Activated T-helper 1 cell treated with anti-CD3 and anti-CD28 coated beads, Interleukin-12 subunit alpha, Interleukin-12 subunit beta, Interleukin-2, Interleukin-4 antibody, amounts not matched to agents 30 ng/mL and 10 ng/mL and 1 ng/mL, durations not matched to agents 14 hours and 24 hours and 36 hours (primary cell): ENCODE measurements at regions not wholly inside any gene's neighbourhood (a gene's known extent, or its start where the extent isn't known, plus 50 kb on each side); places are given as distances from the start of the nearest gene placed in this dataset.

ENCODE experiments used
- DNase-seq: peaks from one replicate; pipeline ENCODE4 v3.0.0; 2021; ENCODE audit warnings: low spot score
- H3K27ac Mint-ChIP-seq: one replicate; pipeline ENCODE4 v1.8.0; 2021; ENCODE audit warnings: mild to moderate bottlenecking, mixed read lengths
- H3K27me3 Mint-ChIP-seq: one replicate; pipeline ENCODE4 v1.8.0; 2022; ENCODE audit warnings: mild to moderate bottlenecking, moderate library complexity, mixed read lengths; ENCODE audit not compliant: insufficient read depth
- H3K36me3 Mint-ChIP-seq: one replicate; pipeline ENCODE4 v1.8.0; 2021; ENCODE audit warnings: low read depth, mixed read lengths
- H3K4me1 Mint-ChIP-seq: one replicate; pipeline ENCODE4 v1.8.0; 2021; ENCODE audit warnings: low read depth, mixed read lengths
- H3K4me3 Mint-ChIP-seq: one replicate; pipeline ENCODE4 v1.8.0; 2021; ENCODE audit warnings: mild to moderate bottlenecking, moderate library complexity, mixed read lengths
- H3K9me3 Mint-ChIP-seq: one replicate; pipeline ENCODE4 v1.8.0; 2021; ENCODE audit warnings: mixed read lengths
- intact Hi-C: fragments of 100-400 bp; cut with micrococcal nuclease; formaldehyde crosslinking; loops from one replicate; pipeline ENCODE4 v1.15.1; 2024

GRCh38 chr6:87851674-87852299 is 149.8 kb upstream of the AKIRIN2 start:
- Mint-ChIP-seq H3K27ac (no peak overlapping the region), H3K4me1 (no peaks in the 10 kb centered on the region), H3K36me3 (no peaks in the 10 kb centered on the region), H3K4me3 (no peak overlapping the region), H3K9me3 (no peaks in the 10 kb centered on the region), H3K27me3 (peaks cover 19% of the 10 kb centered on the region)
- DNase-seq = no peak
- intact Hi-C loops = no loop called here

DNA sequence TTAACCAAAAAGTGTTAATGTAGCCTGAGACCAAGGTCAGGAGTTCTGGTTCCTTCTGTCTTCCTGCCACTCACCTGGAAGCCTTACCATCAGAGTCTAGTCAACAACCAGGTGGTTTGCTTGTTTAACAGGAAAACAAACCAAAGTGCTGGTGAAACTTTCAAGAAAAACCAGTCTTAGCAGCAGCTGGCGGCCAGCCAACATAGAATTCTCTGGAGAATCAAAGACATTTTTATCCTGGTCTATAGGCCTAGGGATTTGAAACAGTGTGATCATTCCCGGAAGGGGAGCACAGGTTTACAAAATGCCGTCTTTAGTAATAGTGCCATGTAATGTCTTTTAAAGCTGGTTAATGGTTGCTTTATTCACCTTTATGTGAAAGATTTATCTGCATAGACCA is 146.6 kb upstream of the AKIRIN2 start:
- H3K4me1 Mint-ChIP-seq = no peaks in the 10 kb centered on the region
- H3K27me3 Mint-ChIP-seq = peaks cover 20% of the 10 kb centered on the region
- intact Hi-C loops = no loop called here
- no peaks in the 10 kb centered on the region for H3K9me3 Mint-ChIP-seq
- H3K36me3 Mint-ChIP-seq = no peaks in the 10 kb centered on the region
- DNase-seq = no peak
- no peak overlapping the region for H3K4me3 Mint-ChIP-seq
- H3K27ac Mint-ChIP-seq = no peak overlapping the region

DNA sequence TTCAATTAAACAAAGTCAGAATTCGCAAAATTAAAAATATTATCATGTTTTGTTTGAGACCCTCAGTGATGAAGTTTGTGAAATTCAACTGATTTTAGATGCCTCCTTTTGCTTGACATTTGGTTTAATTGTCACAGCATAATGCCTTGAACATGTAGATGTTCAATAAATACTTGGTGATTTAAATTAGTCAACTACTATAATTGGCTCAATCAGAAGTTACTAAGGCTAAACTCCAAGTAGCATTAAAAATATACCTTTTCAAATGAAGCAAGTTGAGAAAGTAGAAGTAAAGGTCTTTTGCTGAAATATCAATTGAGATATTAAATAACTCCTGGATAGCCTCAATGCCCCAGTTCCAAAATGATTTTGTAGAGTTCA is 145.8 kb upstream of the AKIRIN2 start:
- Mint-ChIP-seq H3K36me3 (no peaks in the 10 kb centered on the region), H3K27ac (no peak overlapping the region), H3K4me1 (no peaks in the 10 kb centered on the region), H3K4me3 (no peak overlapping the region), H3K27me3 (peaks cover 22% of the 10 kb centered on the region), H3K9me3 (no peaks in the 10 kb centered on the region)
- intact Hi-C loops = no loop called here
- DNase-seq = no peak

DNA sequence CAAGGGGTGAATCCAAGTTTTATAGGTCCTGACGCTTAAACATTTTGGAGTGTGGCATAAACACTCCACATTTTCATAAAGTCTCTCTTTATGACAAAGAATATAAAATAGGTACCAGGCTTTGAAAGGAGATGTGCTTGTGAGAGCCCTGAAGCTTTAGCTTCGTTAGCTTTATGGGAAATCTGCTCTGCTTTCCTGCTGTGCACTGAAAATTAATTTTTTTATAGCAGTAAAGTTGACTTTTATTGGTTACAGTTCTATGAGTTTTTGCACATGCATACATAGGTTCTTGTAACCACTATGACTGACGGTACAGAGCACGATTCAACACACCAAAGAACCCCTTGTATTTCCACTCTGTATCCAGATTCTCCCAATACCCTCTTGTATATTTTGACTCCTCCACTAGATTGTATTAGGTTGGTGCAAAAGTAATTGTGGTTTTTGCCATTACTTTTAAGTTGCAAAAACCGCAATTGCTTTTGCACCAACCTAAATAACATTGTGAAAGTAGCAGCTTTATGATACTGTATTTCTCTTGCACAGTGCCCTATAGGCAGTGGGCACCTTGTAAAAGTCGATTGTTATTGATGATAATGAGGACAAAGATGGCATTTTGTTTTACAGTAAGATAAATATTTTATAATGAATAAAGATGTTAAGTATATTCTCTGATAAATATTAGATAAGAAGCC is 145.2 kb upstream of the AKIRIN2 start:
- H3K4me3 Mint-ChIP-seq = no peak overlapping the region
- intact Hi-C loops = no loop called here

GRCh38 chr6:87846434-87846833 is 144.4 kb upstream of the AKIRIN2 start:
- no peaks in the 10 kb centered on the region for H3K36me3 Mint-ChIP-seq
- peaks cover 23% of the 10 kb centered on the region for H3K27me3 Mint-ChIP-seq
- H3K4me1 Mint-ChIP-seq = no peaks in the 10 kb centered on the region
- H3K27ac Mint-ChIP-seq = no peak overlapping the region
- H3K9me3 Mint-ChIP-seq = no peaks in the 10 kb centered on the region
- no peak for DNase-seq
- intact Hi-C loops = no loop called here
- no peak overlapping the region for H3K4me3 Mint-ChIP-seq

More for the DNA sequence above, 145.2 kb upstream of the AKIRIN2 start:
- Mint-ChIP-seq H3K36me3 (no peaks in the 10 kb centered on the region), H3K27ac (no peak overlapping the region), H3K9me3 (no peaks in the 10 kb centered on the region), H3K4me1 (no peaks in the 10 kb centered on the region), H3K27me3 (peaks cover 22% of the 10 kb centered on the region)
- no peak for DNase-seq

DNA sequence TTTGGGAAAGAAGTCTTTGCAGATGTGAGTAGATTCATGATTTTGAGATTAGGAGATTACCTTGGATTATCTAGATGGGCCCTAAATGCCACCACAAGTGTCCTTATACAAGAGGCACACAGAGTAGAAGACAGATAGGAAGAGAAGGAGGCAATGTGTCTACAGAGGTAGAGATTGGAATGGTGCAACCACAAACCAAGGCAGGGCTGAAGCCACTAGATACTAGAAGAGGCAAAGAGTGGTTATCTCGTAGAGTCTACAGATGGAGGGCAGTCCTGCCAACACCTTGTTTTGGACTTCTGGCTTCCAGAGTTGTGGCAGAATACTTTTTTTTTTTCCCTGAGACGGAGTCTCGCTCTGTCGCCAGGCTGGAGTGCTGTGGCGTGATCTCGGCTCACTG is 138.3 kb upstream of the AKIRIN2 start:
- intact Hi-C loops = no loop called here
- Mint-ChIP-seq H3K27me3 (peaks cover 21% of the 10 kb centered on the region), H3K4me3 (no peak overlapping the region), H3K4me1 (no peaks in the 10 kb centered on the region), H3K36me3 (no peaks in the 10 kb centered on the region), H3K9me3 (no peaks in the 10 kb centered on the region), H3K27ac (no peak overlapping the region)
- no peak for DNase-seq

DNA sequence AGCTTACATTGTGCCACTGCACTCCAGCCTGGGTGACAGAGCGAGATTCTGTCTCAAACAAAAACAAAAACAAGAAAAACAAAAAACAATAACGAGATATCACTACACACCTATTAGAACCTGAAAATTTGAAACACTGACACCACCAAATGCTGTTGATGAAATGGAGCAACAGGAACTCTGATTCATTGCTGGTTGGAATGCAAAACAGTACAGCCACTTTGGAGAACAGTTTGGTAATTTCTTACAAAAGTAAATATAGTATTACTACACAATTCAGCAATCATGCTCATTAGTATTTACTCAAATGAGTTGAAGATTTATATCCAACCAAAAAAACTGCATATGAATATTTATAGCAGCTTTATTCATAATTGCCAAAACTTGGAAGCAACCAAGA is 135.8 kb upstream of the AKIRIN2 start:
- DNase-seq = no peak
- H3K9me3 Mint-ChIP-seq = no peaks in the 10 kb centered on the region

GRCh38 chr6:87837444-87837843 is 135.4 kb upstream of the AKIRIN2 start:
- Mint-ChIP-seq H3K9me3 (no peaks in the 10 kb centered on the region), H3K4me1 (peaks cover 7% of the 10 kb centered on the region), H3K27me3 (peaks cover 19% of the 10 kb centered on the region), H3K27ac (no peak overlapping the region), H3K4me3 (no peak overlapping the region), H3K36me3 (no peaks in the 10 kb centered on the region)
- intact Hi-C loops = loop anchor here (10.0 kb wide), 2 partner anchors 703 to 947 kb away; no protein-coding TSS in a partner anchor
- no peak for DNase-seq

More for the DNA sequence above, 135.8 kb upstream of the AKIRIN2 start:
- Mint-ChIP-seq H3K27me3 (peaks cover 19% of the 10 kb centered on the region), H3K4me1 (peaks cover 3% of the 10 kb centered on the region), H3K27ac (no peak overlapping the region), H3K4me3 (no peak overlapping the region), H3K36me3 (no peaks in the 10 kb centered on the region)
- intact Hi-C loops = loop anchor here (10.0 kb wide), 2 partner anchors 703 to 947 kb away; no protein-coding TSS in a partner anchor

- H3K27ac Mint-ChIP-seq = no peak overlapping the region
- no peaks in the 10 kb centered on the region for H3K9me3 Mint-ChIP-seq
- peak overlapping the region; percentile 63 for H3K4me3 Mint-ChIP-seq
- H3K27me3 Mint-ChIP-seq = peaks cover 6% of the 10 kb centered on the region
- peaks cover 14% of the 10 kb centered on the region for H3K4me1 Mint-ChIP-seq
- H3K36me3 Mint-ChIP-seq = no peaks in the 10 kb centered on the region
- intact Hi-C loops = loop anchor here (1.0 to 10.0 kb wide), 3 partner anchors 697 to 1038 kb away; no protein-coding TSS in a partner anchor
- DNase-seq = no peak
These were observed 130.2 kb upstream of the AKIRIN2 start for GRCh38 chr6:87832025-87832825.

DNA sequence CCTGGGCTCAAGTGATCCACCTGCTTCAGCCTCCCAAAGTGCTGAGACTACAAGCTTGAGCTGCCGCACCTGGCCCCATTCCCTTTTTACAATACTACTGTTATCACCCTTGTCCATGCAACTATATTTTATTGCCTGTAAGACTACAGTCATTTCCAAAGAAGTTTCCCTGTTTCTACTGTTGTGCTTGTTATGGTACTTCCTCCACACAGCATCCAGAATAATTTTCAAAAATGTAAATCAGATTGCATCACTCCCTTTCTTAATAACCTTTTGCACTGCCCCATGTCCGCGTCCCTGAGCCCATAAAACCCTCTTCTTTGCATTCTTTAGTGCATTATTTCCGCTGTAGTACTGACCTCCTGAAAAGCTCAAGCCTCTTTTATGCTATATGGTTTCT is 128.9 kb upstream of the AKIRIN2 start:
- intact Hi-C loops = loop anchor here (10.0 kb wide), 2 partner anchors 696 to 954 kb away; no protein-coding TSS in a partner anchor
- no peaks in the 10 kb centered on the region for H3K36me3 Mint-ChIP-seq
- DNase-seq = no peak
- no peaks in the 10 kb centered on the region for H3K9me3 Mint-ChIP-seq
- no peak overlapping the region for H3K4me3 Mint-ChIP-seq
- peaks cover 6% of the 10 kb centered on the region for H3K27me3 Mint-ChIP-seq
- peaks cover 17% of the 10 kb centered on the region for H3K4me1 Mint-ChIP-seq
- no peak overlapping the region for H3K27ac Mint-ChIP-seq

GRCh38 chr6:87829622-87830121 is 127.6 kb upstream of the AKIRIN2 start:
- no peak for DNase-seq
- Mint-ChIP-seq H3K36me3 (no peaks in the 10 kb centered on the region), H3K27me3 (peaks cover 6% of the 10 kb centered on the region), H3K27ac (no peak overlapping the region), H3K4me3 (no peak overlapping the region), H3K4me1 (peaks cover 28% of the 10 kb centered on the region), H3K9me3 (no peaks in the 10 kb centered on the region)
- intact Hi-C loops = loop anchor here (10.0 kb wide), 2 partner anchors 695 to 955 kb away; no protein-coding TSS in a partner anchor

DNA sequence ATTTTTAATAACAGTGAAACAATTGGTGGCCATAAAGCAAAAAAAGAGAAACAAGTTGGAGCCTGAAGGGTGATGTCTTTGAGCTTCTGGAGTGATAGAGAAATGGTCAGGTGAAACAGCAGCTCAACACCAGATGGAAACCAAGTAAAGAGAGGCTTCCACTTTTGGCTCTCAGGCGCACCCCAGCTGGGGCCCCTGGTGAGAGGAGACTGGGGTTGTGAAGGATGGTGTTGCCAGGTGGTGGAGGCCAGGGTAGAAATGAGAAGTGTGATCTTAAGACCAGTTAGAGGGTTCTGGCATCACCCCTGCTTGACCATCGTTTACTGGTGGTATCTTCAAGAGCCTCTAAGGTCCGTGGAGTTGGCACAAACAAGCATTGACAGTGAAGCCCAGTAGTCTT is 126.0 kb upstream of the AKIRIN2 start:
- H3K36me3 Mint-ChIP-seq = no peaks in the 10 kb centered on the region
- no peak overlapping the region for H3K27ac Mint-ChIP-seq
- H3K4me3 Mint-ChIP-seq = no peak overlapping the region

DNA sequence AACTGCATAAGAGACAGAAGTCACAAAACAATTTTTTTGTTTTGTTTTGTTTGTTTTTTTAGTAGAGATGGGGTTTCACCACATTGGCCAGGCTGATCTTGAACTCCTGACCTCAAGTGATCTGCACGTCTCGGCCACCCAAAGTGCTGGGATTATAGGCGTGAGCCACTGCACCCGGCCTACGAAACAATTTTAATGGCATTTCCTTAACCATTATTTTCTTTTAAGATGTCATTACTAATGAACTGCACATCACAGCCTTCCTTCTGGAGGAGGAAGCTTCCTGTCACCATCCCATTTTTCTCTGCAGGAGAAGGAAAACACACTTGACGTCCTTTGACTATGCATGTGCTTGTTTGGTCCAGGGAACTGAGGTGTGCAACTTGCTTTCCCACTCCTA is 125.3 kb upstream of the AKIRIN2 start:
- Mint-ChIP-seq H3K4me3 (no peak overlapping the region), H3K27me3 (peaks cover 4% of the 10 kb centered on the region), H3K4me1 (peaks cover 20% of the 10 kb centered on the region), H3K36me3 (no peaks in the 10 kb centered on the region), H3K9me3 (no peaks in the 10 kb centered on the region), H3K27ac (no peak overlapping the region)
- no peak for DNase-seq
- intact Hi-C loops = no loop called here

More for the DNA sequence above, 126.0 kb upstream of the AKIRIN2 start:
- DNase-seq = no peak
- H3K4me1 Mint-ChIP-seq = peaks cover 27% of the 10 kb centered on the region
- no peaks in the 10 kb centered on the region for H3K9me3 Mint-ChIP-seq
- intact Hi-C loops = no loop called here
- H3K27me3 Mint-ChIP-seq = peaks cover 4% of the 10 kb centered on the region
